Activated T-cell treated with anti-CD3 and anti-CD28 coated beads for 24 hours (primary cell): ENCODE measurements at regions not wholly inside any gene's neighbourhood (a gene's known extent, or its start where the extent isn't known, plus 50 kb on each side); places are given as distances from the start of the nearest gene placed in this dataset.

Experiments used
- DNase-seq: peaks from one replicate; pipeline ENCODE4 v3.0.0-alpha.2; 2020; ENCODE audit warnings: low read depth

DNA sequence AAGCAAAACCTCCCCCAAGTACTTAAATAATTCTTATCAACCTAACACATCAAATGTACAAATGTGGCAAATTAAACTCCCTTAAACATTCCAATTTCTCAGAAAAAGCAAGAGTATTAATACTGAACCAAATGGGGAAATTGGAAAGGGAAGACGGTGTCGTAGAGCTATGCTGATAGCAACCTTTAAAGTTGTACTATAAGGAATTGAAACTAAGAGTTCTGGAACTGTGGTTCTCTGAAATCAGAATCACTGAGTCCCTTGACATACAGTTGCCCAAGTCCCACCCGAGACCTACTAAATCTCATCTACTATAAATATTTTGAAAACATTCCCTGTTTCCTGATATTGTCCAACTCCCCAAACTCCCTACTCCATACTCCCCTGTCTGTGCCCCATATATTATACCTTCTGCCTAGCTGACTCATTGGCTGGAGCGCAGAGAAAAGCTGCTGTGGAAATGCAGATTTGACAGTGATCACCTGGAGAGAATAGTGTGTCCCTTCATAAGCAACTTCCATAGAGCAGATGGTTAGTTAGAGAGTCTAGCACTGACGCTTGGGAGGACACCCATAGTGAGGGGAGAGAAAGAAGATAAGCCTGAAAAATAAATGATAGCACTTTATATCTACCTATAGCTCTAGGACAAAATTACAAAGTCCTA is 51.4 kb upstream of the ITM2B start:
- no peak for DNase-seq

DNA sequence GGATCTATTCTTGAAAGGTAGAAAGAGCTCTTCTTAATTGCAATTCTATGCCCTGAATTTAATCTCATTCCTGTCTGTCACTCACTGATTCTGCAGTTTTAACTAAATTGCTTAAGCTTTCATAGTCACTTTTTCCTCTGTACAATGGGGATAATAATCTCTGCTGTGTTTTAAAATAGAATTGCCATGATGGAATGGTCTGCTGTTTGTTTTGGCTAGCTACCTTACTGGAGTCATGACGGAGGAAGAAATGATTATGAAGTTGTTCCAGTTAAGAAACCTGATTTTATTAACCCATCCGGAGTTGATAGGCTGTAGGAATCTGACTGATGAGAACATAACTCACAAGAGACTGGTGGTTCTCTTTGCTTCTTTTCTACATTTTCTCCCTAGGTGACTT is 54.9 kb upstream of the ITM2B start:
- no peak for DNase-seq

DNA sequence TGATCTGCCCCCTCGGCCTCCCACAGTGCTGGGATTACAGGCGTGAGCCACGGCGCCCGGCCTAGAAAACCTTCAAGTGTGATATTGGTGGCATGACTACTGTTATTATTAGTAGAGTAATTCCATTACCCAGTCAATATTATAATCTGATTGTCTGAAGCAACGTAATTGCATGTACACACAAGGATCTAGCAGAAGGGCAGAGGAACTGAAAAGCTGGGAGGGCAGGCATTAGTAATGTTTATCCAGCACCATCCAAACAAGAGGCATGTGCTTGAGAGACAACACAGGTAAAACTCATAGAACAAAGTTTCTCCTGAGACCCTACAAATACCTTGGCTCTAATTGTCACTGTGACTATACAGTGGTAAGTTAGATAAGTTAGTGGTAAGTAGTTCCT is 56.2 kb upstream of the ITM2B start:
- no peak for DNase-seq

DNA sequence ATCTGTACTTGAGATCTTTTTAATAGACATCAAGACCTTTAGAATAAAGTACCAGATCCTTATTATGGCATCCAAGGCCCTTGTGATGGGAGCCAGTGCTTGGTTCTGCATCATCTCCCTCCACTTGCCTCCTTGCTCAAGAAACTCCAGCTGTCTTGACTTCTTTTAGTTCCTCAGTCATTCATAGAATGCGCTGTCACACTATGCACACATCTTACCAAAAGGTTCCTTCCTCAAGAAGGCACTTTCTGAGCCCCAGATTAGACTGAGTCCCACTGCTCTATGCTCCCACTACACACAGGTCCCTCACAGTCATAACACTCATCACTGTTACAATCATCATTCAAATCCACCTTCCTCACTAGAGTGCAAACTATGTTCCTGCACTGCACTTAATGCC is 57.8 kb upstream of the ITM2B start:
- DNase-seq, result no peak

DNA sequence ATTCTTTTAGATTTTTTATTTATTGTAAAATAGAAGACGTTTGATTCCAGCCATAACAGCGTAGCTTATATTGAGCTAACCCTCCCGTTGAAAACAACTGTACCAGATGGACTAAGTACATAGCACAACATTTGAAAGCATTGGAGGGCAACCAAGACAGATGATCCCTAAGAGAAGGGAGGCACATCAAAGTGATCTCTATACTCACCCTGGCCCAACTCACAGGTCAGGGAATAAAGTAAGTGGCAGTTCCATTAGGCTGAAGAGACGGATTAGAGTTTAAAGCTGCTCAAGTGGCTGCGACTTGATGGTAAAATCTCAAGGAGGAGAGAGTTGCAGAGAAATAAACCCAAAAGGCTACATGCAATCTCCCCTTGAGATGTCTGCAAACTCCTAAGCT is 65.1 kb upstream of the ITM2B start:
- no peak for DNase-seq

DNA sequence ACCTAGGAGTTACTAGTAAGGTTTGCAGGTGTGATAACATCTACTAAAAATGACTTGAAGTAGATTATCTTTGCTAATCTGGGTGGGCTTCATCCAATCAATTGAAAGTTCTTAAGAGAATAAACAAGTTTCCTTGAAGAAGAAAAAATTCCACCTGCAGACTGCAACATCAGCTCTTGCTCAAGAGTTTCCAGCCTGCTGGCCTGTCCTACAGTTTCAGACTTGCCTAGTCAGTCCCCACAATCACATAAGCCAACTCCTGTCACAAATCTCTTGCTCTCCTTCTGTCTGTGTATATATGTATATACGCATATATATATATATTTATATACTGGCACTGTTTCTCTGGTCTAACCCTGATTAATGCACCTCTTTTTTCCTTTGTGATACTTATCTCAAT is 67.3 kb upstream of the ITM2B start:
- DNase-seq, result no peak

DNA sequence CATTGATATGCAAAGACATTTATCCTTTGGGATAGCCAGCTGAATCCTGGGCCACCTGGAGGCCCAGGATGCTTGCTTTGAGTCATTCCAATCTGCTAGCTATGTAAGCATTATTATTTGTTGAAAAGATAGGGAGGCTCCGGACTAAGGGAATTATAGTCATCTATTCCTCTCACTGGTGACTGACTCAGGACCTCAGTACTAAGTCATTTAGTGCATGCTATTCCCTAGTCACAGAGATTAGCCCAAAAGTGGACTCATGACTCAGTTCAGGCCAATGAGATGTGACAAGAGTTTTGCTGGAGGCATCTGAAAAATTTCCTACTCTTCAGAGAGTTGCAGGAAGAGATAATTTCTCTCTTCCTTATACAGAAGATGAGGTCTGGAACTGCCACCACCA is 67.9 kb upstream of the ITM2B start:
- DNase-seq, result no peak

DNA sequence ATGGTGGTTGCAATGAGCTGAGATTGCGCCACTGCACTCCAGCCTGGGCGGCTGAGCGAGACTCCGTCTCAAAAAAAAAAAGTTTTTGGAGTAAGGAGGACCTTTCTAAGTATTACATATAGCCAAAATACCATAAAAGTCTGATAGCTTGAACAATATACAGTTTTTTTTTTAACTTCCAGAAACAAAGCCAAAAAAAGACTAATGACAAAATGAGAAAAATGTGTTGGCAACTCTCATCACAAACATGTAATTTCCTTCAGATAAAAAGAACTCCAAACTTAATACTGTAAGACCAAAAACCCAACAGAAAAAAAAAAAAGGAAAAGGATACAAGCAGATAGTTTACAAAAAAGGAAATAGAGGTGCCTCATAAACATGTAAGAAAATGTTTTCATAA is 68.2 kb upstream of the MED4 start:
- no peak for DNase-seq

DNA sequence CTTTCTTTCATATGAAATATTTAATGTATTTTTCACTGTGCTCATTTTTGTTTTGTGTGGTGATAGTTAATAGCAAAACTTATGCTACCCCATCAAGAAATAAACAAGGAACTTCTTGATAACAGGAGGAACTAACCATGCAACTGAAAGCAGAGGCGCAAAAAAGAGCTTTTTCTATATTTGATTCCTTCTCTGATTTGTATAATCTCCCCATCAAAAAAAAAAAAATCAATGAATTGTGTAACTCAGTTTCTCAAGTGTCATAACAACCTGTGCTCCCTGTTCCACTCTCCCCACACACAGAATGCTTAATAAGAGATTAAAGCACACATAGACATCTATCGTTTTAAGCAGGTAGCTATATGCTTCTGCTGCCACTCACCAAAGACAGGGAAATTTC is 67.3 kb upstream of the MED4 start:
- no peak for DNase-seq

DNA sequence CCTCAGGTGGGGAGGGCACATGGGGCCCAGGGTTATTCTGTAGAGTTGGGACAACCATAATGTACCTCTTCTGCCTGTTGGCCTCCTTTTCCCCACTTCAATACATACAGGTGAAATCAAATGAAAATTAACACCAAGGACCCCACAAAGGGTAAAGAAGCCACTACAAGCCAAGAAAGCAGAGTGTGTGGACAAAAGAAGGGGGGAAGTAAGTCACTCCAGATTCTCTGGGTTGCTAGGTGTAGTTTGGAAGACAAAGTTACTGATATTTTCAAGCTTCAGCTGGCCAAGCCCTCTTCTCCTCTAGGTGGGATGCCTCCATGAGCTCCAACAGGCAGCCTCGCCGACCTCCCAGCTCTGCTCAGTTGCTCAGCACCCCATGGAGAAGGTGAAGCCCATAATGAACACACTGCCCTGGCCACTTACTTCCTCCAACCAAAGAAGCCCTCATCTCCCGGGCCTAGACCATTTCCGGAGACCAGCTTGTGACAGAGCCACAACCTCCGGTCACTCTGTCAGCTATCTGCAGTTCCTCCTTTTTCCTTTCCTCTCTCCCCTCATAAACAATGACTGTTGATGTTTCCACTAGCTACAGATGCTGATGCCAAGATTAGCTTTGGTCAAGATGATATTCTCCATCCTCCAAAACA is 66.8 kb upstream of the MED4 start:
- no peak for DNase-seq

DNA sequence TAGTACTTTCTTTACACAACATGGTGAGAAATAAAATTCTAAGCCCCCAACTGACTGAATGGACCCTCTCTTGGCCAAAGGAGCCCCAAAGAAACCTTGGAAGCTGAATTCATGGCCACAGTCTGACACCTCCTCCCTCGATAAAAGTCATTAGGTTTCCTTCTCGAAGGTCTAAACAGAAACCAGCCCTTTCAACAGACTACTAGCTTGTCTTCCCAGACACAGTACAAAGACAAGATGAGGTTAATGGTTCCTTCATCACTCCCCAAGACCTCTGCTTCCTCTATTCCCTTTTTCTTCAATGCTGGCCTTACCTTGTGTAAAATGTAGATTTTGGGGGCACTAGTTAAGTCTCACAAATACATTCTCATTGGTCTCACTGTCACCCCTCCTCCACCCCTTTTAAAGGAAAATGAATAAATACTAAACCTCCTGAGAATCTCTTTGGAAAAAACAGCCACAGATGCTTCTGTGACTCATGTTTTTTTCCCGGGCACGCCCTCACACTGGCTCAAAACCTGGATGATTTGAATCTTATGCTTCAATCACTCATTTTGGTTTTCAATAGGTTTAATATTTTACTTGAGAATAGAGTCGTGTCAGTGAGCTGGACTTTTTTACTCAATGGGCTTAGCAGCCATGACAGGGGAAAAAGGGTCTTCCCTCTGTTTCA is 65.8 kb upstream of the MED4 start:
- DNase-seq, result no peak

DNA sequence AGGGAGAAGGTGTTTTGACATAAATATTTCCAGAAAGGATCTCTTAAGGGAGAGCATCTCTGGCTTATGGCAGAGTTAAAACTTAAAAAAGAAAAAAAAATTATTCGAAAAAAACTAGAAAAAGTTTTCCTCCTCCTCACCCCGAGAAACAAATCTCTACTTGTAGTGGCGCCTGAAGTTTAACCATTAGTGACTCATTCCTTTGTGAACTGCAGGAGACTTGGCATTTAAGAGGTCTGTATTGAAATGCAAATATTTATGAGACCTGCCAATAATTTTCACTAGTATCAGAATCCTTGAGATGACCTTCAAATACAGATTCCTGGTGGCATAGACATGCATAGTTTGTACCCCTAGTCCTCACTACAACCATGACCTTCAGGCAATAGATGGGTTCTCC is 64.9 kb upstream of the MED4 start:
- no peak for DNase-seq

DNA sequence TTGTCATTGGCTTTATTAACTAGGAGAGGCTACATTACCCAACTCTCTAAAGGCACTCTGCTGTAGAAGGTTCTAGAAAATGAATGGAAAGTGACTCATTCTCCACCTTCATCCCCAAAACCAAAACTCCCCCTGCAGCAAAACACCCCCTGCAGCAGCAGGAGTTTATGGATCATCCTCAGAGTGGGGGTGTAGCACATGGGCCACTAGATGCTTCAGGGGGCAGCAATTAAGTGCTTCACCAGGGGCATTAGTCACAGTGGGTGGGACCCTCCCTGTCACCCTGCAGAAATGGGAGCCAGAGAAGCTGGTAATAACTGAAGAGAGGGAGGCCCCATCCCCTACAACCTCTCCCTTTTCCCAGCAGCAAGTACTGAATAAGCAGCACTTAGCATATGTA is 64.5 kb upstream of the MED4 start:
- DNase-seq, result no peak

DNA sequence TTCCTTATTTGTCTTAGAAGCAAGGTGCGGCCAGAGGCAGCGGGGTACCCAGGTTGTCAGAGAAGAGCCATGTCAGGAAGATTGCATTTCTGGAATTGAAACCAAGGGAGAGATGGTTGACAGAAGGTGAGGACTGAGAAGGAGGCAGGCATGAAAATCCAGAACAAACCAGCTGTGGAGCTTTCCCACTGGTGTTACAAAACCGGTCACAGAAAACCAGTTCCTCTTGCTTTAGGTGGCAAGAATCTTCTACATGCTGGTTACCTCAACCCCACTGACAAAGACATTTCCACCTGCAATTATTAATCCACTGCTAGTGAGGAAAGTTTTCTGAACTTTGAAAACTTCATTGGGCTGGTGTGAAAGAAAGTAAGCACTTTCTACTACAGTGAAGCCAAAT is 64.0 kb upstream of the MED4 start:
- no peak for DNase-seq

DNA sequence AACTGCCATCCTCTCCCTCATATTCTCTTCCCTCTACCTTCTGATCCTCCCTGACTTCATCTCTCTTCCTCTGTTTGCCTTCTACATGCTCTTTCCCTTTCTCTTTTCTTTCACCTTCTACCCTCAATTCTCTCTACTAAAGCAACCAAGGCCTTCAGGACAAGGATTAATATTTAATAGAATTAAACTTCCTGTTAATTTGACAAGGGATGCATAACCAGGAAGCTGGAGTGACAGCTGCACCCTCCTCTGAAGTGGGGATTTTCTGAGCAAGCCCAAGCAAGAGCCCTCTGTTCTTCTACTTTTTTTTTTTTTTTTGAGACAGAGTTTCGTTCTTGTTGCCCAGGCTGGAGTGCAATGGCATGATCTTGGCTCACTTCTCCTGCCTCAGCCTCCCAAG is 63.4 kb upstream of the MED4 start:
- no peak for DNase-seq

DNA sequence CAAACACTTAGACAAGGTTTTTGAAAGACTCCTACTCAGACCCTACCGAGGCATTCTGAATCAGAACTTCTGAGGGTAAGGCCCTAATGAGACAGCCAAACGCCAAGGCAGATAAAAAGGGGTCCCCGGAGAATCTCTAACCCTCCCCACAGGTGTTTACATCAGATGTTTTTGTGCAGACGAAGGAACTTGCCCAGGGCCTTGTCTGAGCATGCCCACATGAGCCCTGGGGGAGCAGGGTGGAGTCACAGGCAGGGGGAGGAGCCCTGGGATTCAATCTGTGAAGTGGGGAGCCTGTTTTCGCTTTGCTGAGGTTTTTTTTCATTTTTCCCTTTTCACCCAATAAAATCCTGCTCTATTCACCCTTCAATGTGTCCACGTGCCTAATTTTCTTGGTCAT is 61.6 kb upstream of the MED4 start:
- peak; percentile 63 for DNase-seq

DNA sequence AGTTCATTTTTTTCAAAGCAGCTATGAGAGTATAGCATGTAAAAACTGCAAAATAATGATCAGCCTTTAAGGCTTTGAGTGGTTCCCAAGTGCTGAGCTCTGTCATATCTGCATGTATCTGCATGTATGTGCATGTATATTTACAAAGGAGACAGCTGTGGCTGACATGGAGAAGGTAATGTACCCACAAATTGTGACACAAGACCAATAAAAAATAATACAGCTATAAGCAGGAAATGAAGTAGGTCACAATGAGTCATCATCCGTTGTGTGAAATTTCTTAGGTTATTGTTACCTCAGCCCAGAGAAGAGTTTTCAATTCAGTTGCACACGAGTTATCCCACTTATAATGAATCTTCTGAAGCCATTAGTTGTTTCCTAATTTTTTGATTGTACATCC is 60.9 kb upstream of the MED4 start:
- DNase-seq, result no peak

DNA sequence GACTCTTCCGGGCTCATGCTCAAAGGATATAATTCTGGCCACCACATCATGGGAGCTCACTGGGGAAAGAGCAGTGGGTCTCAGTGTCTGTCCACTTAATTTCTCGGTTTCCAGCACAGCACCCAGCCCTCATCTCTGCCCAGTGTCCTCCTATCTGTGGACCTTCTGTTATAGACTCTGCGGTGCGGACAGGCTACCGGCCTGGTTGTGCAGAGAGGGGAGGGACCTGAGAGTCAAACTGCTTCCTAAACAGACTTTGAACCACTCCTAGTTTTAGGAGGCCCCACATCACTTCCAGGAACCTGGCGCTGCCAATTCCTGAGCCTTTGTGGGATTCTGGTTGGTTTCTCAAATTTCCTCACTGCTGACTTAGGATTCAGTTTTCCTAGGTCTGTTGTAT is 59.8 kb upstream of the MED4 start:
- no peak for DNase-seq

DNA sequence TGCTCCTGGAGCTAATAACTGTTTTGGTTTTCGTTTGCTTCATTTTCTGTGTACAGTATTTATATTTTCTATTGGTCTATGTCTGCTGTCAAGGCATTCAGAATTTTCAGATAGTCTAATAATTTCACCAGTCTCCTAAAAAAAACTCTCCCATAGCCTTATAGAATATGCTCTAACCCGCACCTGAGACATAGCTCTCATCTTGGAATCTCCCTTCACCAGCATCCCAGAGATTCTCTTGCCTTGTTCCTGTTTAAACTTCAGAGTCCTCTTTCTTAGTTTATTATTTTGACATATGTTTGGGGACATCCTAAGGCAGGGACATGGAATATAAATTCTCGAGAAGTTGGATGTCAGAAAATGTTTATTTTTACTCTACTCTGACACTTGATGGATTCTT is 58.3 kb upstream of the MED4 start:
- DNase-seq, result no peak

DNA sequence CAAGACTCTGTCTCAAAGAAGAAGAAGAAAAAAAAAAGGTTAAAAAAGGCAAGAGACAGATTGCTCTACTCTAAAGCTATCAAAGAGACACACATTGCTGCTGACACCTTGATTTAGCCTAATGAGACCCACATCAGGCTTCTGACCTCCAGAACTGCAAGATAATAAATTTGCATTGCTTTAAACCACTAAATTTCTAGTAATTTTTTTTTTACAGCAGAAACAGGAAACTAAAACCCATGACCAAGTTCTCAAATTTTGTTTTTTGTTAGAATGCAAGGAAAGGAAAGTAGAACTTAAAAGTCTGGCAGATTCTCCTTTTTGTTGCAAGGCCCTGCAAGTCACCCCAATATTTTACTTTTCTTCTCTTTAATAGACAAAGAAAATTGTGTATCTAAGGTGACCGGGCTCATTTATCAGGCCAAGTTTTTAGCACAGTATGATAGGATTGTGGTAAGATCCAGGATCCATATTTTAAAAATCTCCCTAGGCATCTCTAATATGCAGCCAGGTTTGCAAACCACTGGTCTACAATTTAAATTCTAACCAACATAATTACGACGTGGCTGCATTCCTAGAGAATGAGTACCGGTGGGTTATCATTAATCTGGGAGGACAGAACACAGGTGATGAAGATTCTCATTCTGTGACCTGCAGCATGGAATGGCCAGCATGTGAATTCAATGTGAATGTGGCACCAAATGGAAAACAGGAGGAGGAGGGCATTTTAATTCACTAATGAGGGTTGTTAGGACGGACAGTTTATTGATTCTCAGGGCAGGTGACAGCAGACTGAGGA is 56.7 kb upstream of the MED4 start:
- no peak for DNase-seq

DNA sequence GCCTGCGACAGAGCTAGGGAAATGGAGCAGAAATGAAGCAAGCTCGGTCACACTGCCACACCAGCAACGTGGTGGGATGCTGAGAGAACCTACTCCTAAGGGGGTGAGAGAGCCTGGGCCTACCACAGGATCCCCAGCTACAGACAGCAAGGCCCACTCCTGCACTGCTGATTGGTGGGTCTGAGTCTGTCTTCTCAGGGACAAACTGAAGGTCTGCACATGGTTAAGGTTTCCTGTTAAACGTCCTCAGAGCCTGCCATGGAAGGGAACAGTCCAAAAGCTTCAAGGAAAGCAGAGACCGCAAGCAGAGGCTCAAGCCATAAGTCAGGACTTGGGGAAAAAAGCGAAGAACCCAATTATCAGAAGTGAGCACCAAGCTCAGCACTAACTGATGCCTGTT is 53.5 kb upstream of the MED4 start:
- DNase-seq, result no peak

DNA sequence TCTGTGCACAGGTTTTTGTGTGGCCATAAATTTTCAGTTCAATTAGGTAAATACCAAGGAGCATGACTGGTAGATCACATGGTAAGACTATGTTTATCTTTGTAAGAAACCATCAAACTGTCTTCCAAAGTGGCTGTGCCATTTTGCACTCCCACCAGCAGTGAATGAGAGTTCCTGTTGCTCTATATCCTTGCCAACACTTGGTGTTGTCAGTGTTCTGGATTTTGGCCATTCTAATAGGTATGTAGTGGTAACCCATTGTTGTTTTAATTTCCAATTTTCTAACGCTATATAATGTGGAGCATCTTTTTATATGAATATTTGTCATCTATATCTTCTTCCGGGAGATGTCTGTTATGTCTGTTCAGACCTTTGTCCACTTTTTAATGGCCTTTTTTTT is 51.7 kb upstream of the MED4 start:
- DNase-seq, result no peak

DNA sequence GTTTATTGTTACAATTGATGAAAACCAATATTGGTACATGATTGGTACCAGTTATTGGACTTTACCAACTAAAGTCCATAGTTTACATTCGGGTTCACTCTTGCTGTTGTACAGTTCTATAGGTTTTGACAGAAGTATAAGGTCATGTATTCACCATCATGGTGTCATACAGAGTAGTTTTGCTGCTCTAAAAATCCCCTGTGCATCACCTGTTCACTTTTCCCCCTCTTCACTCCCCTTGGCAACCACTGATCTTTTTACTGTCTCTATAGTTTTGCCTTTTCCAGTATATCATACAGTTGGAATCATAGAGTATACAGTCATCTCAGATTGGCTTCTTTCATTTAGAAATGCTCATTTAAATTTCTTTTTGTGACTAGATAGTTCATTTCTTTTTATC is 51.2 kb upstream of the MED4 start:
- no peak for DNase-seq
